Endodermal cell (in vitro differentiated cells): ENCODE measurements at regions not wholly inside any gene's neighbourhood (a gene's known extent, or its start where the extent isn't known, plus 50 kb on each side); places are given as distances from the start of the nearest gene placed in this dataset.

Experiments used
- DNase-seq: peaks from one replicate; pipeline ENCODE4 v3.0.0-alpha.2; 2017
- H3K27ac ChIP-seq: 2 replicates; pipeline ENCODE4 v1.5.1; 2013; ENCODE audit warnings: mild to moderate bottlenecking, low read depth, low read length, moderate library complexity
- H3K27me3 ChIP-seq: 2 replicates; pipeline ENCODE4 v1.6.1; 2013; ENCODE audit warnings: mild to moderate bottlenecking, low read length, moderate library complexity; ENCODE audit not compliant: insufficient read depth, control insufficient read depth, poor library complexity, severe bottlenecking
- H3K36me3 ChIP-seq: 2 replicates; pipeline ENCODE4 v1.7.0; 2013; ENCODE audit warnings: mild to moderate bottlenecking, low read length, moderate library complexity; ENCODE audit not compliant: control insufficient read depth, insufficient read depth
- H3K4me1 ChIP-seq: one replicate; pipeline ENCODE4 v1.7.0; 2013; ENCODE audit warnings: low read length; ENCODE audit not compliant: control insufficient read depth, insufficient read depth
- H3K4me3 ChIP-seq: 2 replicates; pipeline ENCODE4 v1.5.1; 2013; ENCODE audit warnings: mild to moderate bottlenecking, low read length, moderate library complexity
- H3K9ac ChIP-seq: 2 replicates; pipeline ENCODE4 v1.6.1; 2013; ENCODE audit warnings: mild to moderate bottlenecking, low read length, moderate library complexity; ENCODE audit not compliant: poor library complexity, severe bottlenecking; ENCODE audit errors: extremely low read depth
- H3K9me3 ChIP-seq: 2 replicates; pipeline ENCODE4 v1.6.1; 2013; ENCODE audit warnings: mild to moderate bottlenecking, low read length, moderate library complexity; ENCODE audit not compliant: control insufficient read depth
- H3K27ac Mint-ChIP-seq: 2 replicates; pipeline ENCODE4 v1.8.0; 2020; ENCODE audit warnings: mixed read lengths
- H3K27me3 Mint-ChIP-seq: 2 replicates; pipeline ENCODE4 v1.8.0; 2021; ENCODE audit warnings: mild to moderate bottlenecking, mixed read lengths; ENCODE audit not compliant: insufficient read depth
- H3K36me3 Mint-ChIP-seq: 2 replicates; pipeline ENCODE4 v1.8.0; 2020; ENCODE audit warnings: low read depth, mixed read lengths
- H3K4me1 Mint-ChIP-seq: 2 replicates; pipeline ENCODE4 v1.8.0; 2020; ENCODE audit warnings: mixed read lengths
- H3K4me3 Mint-ChIP-seq: 2 replicates; pipeline ENCODE4 v1.8.0; 2020; ENCODE audit warnings: mild to moderate bottlenecking, moderate library complexity, mixed read lengths
- H3K9me3 Mint-ChIP-seq: 2 replicates; pipeline ENCODE4 v1.8.0; 2020; ENCODE audit warnings: mild to moderate bottlenecking, mixed read lengths
- WGBS, 2 experiments: methylation state at CpG; one replicate each; pipeline versions ENCODE4 v1.1.5 to v1.1.7; 2013; ENCODE audit warnings: missing lambda C conversion rate in 2 of 2, mixed read lengths in 1 of 2; ENCODE audit not compliant: insufficient coverage in 1 of 2, insufficient read length in 1 of 2; 5-methylcytosine and 5-hydroxymethylcytosine counted together
- TF ChIP-seq, protein P1 (sequence below): fragments of 200-600 bp; sonication (generic); conservative IDR thresholded peaks from 2 replicates; pipeline ENCODE4 v1.5.0; 2021; ENCODE audit warnings: antibody characterized with exemption, mild to moderate bottlenecking

DNA sequence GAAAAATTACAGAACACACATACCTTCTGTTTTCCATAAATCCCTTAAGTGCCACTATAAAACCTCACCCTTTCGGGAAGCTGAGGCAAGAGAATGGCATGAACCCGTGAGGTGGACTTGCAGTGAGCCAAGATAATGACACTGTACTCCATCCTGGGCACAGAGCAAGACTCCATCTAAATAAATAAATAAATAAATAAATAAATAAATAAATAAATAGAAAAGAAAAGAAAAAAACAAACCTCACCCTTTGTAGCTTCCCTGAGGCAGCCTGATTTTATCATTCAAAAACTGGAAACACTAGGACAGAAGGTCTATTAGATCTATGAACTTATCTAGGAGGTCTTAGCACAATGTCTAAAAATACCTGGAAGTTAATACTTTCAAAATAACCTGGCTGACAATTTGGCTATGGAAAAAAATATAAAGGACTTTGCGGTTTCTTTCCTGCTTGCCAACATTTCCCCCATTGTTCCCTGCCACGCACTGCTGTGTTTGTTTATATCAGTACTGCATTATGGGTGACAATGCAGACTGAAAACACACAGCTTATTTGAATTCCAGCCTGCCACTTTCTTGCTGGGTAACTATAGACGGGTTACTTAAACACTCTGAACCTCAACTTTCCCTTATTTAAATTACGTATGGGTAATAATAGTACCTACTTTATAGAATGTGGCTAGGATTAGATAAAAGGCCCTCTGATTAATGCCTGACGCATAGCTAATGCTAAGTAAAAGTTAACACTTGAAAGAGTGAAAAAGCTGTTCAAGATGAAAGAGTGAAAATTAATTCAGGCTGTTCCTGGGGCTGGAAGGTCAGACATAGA is 313.0 kb downstream of the RDH14 start:
- Histone ChIP-seq H3K4me1 (no peaks in the 10 kb centered on the region), H3K4me3 (no peak overlapping the region), H3K9me3 (no peaks in the 10 kb centered on the region), H3K27me3 (no peaks in the 10 kb centered on the region), H3K9ac (no peak overlapping the region), H3K36me3 (no peaks in the 10 kb centered on the region), H3K27ac (no peak overlapping the region)
- peaks cover 1% of the 10 kb centered on the region for H3K27me3 Mint-ChIP-seq
- no peak overlapping the region for H3K27ac Mint-ChIP-seq
- H3K36me3 Mint-ChIP-seq = no peaks in the 10 kb centered on the region
- 82% methylated on average over 7 of the region's 7 CpGs; no CpG with 5 or more reads in 1 of the 2 experiments for WGBS, 2 experiments
- H3K4me3 Mint-ChIP-seq = no peak overlapping the region
- no peaks in the 10 kb centered on the region for H3K9me3 Mint-ChIP-seq
- DNase-seq = no peak
- H3K4me1 Mint-ChIP-seq = peaks cover 2% of the 10 kb centered on the region
- TF ChIP-seq, protein P1, sequence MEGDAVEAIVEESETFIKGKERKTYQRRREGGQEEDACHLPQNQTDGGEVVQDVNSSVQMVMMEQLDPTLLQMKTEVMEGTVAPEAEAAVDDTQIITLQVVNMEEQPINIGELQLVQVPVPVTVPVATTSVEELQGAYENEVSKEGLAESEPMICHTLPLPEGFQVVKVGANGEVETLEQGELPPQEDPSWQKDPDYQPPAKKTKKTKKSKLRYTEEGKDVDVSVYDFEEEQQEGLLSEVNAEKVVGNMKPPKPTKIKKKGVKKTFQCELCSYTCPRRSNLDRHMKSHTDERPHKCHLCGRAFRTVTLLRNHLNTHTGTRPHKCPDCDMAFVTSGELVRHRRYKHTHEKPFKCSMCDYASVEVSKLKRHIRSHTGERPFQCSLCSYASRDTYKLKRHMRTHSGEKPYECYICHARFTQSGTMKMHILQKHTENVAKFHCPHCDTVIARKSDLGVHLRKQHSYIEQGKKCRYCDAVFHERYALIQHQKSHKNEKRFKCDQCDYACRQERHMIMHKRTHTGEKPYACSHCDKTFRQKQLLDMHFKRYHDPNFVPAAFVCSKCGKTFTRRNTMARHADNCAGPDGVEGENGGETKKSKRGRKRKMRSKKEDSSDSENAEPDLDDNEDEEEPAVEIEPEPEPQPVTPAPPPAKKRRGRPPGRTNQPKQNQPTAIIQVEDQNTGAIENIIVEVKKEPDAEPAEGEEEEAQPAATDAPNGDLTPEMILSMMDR = no peak

DNA sequence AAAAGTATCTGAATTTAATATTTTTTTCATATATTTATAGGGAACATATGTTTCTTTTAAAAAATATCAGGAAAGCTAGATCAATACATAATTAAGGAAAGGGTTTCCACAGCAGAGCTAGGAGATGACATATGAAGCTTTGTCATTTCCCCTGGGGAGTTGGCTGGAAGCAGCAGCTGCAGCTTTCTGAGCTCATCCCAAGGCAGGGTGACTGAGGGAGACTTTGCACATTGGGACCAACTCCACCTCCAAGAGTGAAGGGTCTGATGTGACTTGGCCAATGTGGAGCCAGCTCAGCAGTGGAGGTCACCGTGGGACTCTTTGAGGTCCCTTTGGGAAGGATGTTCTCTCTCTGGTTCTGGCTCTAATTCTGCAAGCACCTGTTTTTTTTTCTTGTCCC is 315.1 kb downstream of the RDH14 start:
- no peak for DNase-seq
- TF ChIP-seq, protein P1 = no peak
- Histone ChIP-seq H3K36me3 (no peaks in the 10 kb centered on the region), H3K9ac (no peak overlapping the region), H3K4me3 (no peak overlapping the region), H3K4me1 (no peaks in the 10 kb centered on the region), H3K27me3 (no peaks in the 10 kb centered on the region), H3K27ac (no peak overlapping the region), H3K9me3 (no peaks in the 10 kb centered on the region)
- Mint-ChIP-seq H3K9me3 (no peaks in the 10 kb centered on the region), H3K27me3 (peaks cover 1% of the 10 kb centered on the region), H3K4me3 (no peak overlapping the region), H3K4me1 (peaks cover 2% of the 10 kb centered on the region), H3K27ac (no peak overlapping the region), H3K36me3 (no peaks in the 10 kb centered on the region)
- WGBS, 2 experiments = 90 to 91% methylated on average over 1 of the region's 1 CpG

DNA sequence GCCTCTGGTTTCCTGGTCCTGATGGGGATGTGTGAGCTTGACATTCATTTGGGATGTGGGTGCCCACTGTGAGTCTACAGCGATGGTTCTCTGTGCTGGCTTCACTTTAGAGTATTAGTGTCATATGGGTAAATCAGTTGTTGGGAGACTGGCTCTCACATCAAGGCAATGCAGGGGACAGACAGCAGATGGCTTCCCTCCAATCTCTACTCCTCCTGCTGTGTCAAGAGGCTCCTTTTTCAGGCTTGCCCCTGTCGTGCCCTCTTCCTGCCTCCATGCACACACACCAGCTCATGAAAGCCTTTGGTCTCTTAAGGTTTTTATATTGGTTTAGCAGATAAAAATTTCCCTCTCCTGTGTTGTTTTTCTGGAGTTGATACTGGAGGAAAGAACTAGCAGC is 315.6 kb downstream of the RDH14 start:
- Mint-ChIP-seq H3K27ac (no peak overlapping the region), H3K36me3 (no peaks in the 10 kb centered on the region), H3K9me3 (no peaks in the 10 kb centered on the region), H3K4me1 (peaks cover 2% of the 10 kb centered on the region), H3K4me3 (no peak overlapping the region), H3K27me3 (peaks cover 1% of the 10 kb centered on the region)
- Histone ChIP-seq H3K9ac (no peak overlapping the region), H3K27ac (no peak overlapping the region), H3K27me3 (no peaks in the 10 kb centered on the region), H3K36me3 (no peaks in the 10 kb centered on the region), H3K9me3 (no peaks in the 10 kb centered on the region), H3K4me3 (no peak overlapping the region), H3K4me1 (no peaks in the 10 kb centered on the region)
- WGBS, 2 experiments = 61% methylated on average over 2 of the region's 2 CpGs; no CpG with 5 or more reads in 1 of the 2 experiments
- TF ChIP-seq, protein P1 = peak; percentile 50
- DNase-seq = peak; percentile 56
